K562 (cell line): ENCODE measurements at regions not wholly inside any gene's neighbourhood (a gene's known extent, or its start where the extent isn't known, plus 50 kb on each side); places are given as distances from the start of the nearest gene placed in this dataset.

Experiments used
- BRD9 ChIP-seq: fragments of 450-650 bp; IDR thresholded peaks from 2 replicates; pipeline ENCODE4 v1.6.1; 2018; ENCODE audit warnings: low read depth; ENCODE audit not compliant: partially characterized antibody
- FOS ChIP-seq: IDR thresholded peaks from 3 replicates; pipeline ENCODE4 v1.6.1; 2011; ENCODE audit not compliant: insufficient read length; ENCODE audit errors: extremely low read depth
- HMG20B ChIP-seq: fragments of 250-450 bp; sonication (Bioruptor Pico); IDR thresholded peaks from 2 replicates; pipeline ENCODE4 v1.5.0; 2021; ENCODE audit warnings: mild to moderate bottlenecking
- TAF15 ChIP-seq: fragments of 200-400 bp; formaldehyde crosslinking; IDR thresholded peaks from 2 replicates; pipeline ENCODE4 v1.6.1; 2017; ENCODE audit warnings: mild to moderate bottlenecking, low read depth, low read length, moderate library complexity
- TEAD4 ChIP-seq, 2 experiments: sonication (generic) in 1 of 2; formaldehyde crosslinking in 1 of 2; IDR thresholded peaks; 2 replicates each; pipeline versions ENCODE4 v1.6.1 to v1.8.0; 2012 to 2022; ENCODE audit warnings: borderline replicate concordance in 1 of 2, inconsistent platforms in 1 of 2, low read length in 1 of 2, mild to moderate bottlenecking in 1 of 2, missing genetic modification reagents in 1 of 2
- ZNF384 ChIP-seq: IDR thresholded peaks from 2 replicates; pipeline ENCODE4 v1.6.1; 2012; ENCODE audit warnings: low read depth, low read length, improper control_type of control experiment
- TF ChIP-seq, protein P1 (sequence below): fragments of 450-650 bp; IDR thresholded peaks from 2 replicates; pipeline ENCODE4 v1.6.1; 2016; ENCODE audit warnings: antibody characterized with exemption
- TF ChIP-seq, protein P2 (sequence below), 2 experiments: fragments of 450-650 bp in 1 of 2; IDR thresholded peaks; 2 replicates each; pipeline ENCODE4 v1.6.1; 2011 to 2017; ENCODE audit warnings: low read depth in 2 of 2, antibody characterized with exemption in 1 of 2, borderline replicate concordance in 1 of 2, low read length in 1 of 2, mild to moderate bottlenecking in 1 of 2, mixed read lengths in 1 of 2; ENCODE audit not compliant: control insufficient read depth in 1 of 2
- TF ChIP-seq, protein P3 (sequence below): fragments of 450-650 bp; IDR thresholded peaks from 2 replicates; pipeline ENCODE4 v1.6.1; 2016; ENCODE audit warnings: mild to moderate bottlenecking, moderate library complexity

DNA sequence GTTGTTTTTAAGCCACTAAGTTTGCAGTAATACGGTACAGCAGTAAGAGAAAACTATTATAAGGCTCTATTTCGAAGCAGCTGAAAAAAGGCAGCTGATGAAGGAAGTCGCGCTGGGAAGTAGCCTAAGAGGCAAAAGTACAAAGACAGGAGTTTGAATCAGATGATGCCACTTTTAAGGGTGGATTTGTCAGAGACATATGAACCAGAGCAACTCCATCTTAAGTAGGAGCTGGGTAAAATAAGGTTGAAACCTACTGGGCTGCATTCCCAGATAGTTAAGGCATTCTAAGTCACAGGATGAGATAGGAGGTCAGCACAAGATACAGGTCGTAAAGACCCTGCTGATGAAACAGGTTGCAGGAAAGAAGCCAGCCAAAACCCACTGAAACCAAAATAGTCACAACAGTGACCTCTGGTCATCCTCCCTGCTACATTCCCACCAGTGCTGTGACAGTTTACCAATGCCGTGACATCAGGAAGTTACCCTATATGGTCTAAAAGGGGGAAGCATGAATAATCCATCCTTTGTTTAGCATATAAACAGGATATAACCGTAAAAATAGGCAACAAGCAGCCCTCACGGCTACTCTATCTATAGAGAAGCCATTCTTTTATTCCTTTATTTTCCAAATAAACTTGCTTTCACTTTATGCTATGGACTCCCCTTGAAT lies 91.8 kb upstream of the PRSS3 start (continued):
- TF ChIP-seq, protein P1, sequence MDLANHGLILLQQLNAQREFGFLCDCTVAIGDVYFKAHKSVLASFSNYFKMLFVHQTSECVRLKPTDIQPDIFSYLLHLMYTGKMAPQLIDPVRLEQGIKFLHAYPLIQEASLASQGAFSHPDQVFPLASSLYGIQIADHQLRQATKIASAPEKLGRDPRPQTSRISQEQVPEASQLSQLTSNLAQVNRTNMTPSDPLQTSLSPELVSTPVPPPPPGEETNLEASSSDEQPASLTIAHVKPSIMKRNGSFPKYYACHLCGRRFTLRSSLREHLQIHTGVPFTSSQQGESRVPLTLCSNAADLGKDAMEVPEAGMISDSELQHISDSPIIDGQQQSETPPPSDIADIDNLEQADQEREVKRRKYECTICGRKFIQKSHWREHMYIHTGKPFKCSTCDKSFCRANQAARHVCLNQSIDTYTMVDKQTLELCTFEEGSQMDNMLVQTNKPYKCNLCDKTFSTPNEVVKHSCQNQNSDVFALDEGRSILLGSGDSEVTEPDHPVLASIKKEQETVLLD, result no peak
- TF ChIP-seq, protein P2, sequence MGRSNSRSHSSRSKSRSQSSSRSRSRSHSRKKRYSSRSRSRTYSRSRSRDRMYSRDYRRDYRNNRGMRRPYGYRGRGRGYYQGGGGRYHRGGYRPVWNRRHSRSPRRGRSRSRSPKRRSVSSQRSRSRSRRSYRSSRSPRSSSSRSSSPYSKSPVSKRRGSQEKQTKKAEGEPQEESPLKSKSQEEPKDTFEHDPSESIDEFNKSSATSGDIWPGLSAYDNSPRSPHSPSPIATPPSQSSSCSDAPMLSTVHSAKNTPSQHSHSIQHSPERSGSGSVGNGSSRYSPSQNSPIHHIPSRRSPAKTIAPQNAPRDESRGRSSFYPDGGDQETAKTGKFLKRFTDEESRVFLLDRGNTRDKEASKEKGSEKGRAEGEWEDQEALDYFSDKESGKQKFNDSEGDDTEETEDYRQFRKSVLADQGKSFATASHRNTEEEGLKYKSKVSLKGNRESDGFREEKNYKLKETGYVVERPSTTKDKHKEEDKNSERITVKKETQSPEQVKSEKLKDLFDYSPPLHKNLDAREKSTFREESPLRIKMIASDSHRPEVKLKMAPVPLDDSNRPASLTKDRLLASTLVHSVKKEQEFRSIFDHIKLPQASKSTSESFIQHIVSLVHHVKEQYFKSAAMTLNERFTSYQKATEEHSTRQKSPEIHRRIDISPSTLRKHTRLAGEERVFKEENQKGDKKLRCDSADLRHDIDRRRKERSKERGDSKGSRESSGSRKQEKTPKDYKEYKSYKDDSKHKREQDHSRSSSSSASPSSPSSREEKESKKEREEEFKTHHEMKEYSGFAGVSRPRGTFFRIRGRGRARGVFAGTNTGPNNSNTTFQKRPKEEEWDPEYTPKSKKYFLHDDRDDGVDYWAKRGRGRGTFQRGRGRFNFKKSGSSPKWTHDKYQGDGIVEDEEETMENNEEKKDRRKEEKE (IDR thresholded peaks at IDR 0.05; ENCODE audit: borderline replicate concordance in 1 of 2, control insufficient read depth in 1 of 2, low read depth in 2 of 2, low read length in 1 of 2), result no peak
- no peak for TF ChIP-seq BRD9
- no peak for TF ChIP-seq HMG20B
- no peak for TF ChIP-seq TEAD4 (IDR thresholded peaks at IDR 0.05; ENCODE audit: low read length)
- TF ChIP-seq TEAD4 (CRISPR knock-in tag; IDR thresholded peaks at IDR 0.05; ENCODE audit: borderline replicate concordance), result no peak
- TF ChIP-seq TAF15, result no peak
- no peak for TF ChIP-seq ZNF384
- no peak for TF ChIP-seq FOS
- TF ChIP-seq, protein P3, sequence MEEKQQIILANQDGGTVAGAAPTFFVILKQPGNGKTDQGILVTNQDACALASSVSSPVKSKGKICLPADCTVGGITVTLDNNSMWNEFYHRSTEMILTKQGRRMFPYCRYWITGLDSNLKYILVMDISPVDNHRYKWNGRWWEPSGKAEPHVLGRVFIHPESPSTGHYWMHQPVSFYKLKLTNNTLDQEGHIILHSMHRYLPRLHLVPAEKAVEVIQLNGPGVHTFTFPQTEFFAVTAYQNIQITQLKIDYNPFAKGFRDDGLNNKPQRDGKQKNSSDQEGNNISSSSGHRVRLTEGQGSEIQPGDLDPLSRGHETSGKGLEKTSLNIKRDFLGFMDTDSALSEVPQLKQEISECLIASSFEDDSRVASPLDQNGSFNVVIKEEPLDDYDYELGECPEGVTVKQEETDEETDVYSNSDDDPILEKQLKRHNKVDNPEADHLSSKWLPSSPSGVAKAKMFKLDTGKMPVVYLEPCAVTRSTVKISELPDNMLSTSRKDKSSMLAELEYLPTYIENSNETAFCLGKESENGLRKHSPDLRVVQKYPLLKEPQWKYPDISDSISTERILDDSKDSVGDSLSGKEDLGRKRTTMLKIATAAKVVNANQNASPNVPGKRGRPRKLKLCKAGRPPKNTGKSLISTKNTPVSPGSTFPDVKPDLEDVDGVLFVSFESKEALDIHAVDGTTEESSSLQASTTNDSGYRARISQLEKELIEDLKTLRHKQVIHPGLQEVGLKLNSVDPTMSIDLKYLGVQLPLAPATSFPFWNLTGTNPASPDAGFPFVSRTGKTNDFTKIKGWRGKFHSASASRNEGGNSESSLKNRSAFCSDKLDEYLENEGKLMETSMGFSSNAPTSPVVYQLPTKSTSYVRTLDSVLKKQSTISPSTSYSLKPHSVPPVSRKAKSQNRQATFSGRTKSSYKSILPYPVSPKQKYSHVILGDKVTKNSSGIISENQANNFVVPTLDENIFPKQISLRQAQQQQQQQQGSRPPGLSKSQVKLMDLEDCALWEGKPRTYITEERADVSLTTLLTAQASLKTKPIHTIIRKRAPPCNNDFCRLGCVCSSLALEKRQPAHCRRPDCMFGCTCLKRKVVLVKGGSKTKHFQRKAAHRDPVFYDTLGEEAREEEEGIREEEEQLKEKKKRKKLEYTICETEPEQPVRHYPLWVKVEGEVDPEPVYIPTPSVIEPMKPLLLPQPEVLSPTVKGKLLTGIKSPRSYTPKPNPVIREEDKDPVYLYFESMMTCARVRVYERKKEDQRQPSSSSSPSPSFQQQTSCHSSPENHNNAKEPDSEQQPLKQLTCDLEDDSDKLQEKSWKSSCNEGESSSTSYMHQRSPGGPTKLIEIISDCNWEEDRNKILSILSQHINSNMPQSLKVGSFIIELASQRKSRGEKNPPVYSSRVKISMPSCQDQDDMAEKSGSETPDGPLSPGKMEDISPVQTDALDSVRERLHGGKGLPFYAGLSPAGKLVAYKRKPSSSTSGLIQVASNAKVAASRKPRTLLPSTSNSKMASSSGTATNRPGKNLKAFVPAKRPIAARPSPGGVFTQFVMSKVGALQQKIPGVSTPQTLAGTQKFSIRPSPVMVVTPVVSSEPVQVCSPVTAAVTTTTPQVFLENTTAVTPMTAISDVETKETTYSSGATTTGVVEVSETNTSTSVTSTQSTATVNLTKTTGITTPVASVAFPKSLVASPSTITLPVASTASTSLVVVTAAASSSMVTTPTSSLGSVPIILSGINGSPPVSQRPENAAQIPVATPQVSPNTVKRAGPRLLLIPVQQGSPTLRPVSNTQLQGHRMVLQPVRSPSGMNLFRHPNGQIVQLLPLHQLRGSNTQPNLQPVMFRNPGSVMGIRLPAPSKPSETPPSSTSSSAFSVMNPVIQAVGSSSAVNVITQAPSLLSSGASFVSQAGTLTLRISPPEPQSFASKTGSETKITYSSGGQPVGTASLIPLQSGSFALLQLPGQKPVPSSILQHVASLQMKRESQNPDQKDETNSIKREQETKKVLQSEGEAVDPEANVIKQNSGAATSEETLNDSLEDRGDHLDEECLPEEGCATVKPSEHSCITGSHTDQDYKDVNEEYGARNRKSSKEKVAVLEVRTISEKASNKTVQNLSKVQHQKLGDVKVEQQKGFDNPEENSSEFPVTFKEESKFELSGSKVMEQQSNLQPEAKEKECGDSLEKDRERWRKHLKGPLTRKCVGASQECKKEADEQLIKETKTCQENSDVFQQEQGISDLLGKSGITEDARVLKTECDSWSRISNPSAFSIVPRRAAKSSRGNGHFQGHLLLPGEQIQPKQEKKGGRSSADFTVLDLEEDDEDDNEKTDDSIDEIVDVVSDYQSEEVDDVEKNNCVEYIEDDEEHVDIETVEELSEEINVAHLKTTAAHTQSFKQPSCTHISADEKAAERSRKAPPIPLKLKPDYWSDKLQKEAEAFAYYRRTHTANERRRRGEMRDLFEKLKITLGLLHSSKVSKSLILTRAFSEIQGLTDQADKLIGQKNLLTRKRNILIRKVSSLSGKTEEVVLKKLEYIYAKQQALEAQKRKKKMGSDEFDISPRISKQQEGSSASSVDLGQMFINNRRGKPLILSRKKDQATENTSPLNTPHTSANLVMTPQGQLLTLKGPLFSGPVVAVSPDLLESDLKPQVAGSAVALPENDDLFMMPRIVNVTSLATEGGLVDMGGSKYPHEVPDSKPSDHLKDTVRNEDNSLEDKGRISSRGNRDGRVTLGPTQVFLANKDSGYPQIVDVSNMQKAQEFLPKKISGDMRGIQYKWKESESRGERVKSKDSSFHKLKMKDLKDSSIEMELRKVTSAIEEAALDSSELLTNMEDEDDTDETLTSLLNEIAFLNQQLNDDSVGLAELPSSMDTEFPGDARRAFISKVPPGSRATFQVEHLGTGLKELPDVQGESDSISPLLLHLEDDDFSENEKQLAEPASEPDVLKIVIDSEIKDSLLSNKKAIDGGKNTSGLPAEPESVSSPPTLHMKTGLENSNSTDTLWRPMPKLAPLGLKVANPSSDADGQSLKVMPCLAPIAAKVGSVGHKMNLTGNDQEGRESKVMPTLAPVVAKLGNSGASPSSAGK, result no peak
